Panc1 (cell line): ENCODE measurements at regions not wholly inside any gene's neighbourhood (a gene's known extent, or its start where the extent isn't known, plus 50 kb on each side); places are given as distances from the start of the nearest gene placed in this dataset.

Source experiments
- CTCF ChIP-seq: fragments of 450-650 bp; IDR thresholded peaks from 2 replicates; pipeline ENCODE4 v1.5.1; 2017; ENCODE audit warnings: mild to moderate bottlenecking
- POLR2AphosphoS5 ChIP-seq: IDR thresholded peaks from 2 replicates; pipeline ENCODE4 v1.6.1; 2012; ENCODE audit warnings: mild to moderate bottlenecking, low read depth, low read length, moderate library complexity
- SIN3A ChIP-seq: IDR thresholded peaks from 2 replicates; pipeline ENCODE4 v1.6.1; 2012; ENCODE audit warnings: low read depth, mild to moderate bottlenecking, low read length, moderate library complexity, borderline replicate concordance; ENCODE audit not compliant: insufficient read depth
- TCF7L2 ChIP-seq: IDR thresholded peaks from 2 replicates; pipeline ENCODE4 v1.6.1; 2011; ENCODE audit warnings: mild to moderate bottlenecking, low read depth, low read length, inconsistent platforms
- TF ChIP-seq, protein P1 (sequence below), 2 experiments: IDR thresholded peaks; 2 replicates each; pipeline ENCODE4 v1.6.1; 2011 to 2012; ENCODE audit warnings: low read depth in 2 of 2, control low read depth in 1 of 2, low read length in 1 of 2, mild to moderate bottlenecking in 1 of 2, moderate library complexity in 1 of 2; ENCODE audit not compliant: insufficient read depth in 1 of 2

DNA sequence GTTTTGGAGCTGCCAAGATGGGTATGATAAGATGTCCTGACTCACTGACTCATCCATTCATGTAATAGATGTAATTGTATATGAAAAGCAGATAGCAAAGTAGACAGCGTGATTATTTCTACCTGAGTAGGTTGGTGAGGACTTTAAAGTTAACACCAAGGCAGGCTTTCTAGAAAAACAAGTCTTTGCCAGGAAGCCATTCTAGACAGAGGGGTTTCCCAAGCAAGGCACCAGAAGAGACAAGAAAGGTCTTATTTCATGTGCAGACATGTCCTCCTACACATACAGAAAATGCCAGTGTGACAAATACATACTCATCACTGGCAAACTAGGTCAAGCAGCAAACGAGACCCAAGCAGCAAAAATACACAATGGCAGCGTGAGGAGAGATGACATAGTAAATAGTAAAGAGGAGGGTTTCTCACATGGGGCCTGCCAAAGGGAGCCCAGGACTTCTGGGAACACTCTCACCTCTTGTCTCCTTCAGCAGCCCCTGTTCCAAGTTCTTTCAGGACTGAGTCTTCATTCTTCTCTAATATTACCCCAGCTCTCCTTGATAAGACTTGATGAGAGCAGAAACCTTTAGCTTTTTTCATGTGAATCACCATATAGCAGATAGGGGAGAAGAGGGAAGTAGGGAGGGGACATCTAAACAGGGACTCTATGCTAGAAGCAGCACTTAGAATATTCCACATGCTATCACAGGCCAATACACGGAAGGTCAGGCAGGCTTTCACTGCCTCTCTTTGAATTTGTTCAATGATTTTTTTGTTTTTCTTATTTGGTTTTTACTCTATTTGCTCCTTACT lies 114.6 kb upstream of the ATP1B1 start:
- TF ChIP-seq CTCF (no peak), TCF7L2 (no peak), POLR2AphosphoS5 (no peak), SIN3A (no peak)
- TF ChIP-seq, protein P1, sequence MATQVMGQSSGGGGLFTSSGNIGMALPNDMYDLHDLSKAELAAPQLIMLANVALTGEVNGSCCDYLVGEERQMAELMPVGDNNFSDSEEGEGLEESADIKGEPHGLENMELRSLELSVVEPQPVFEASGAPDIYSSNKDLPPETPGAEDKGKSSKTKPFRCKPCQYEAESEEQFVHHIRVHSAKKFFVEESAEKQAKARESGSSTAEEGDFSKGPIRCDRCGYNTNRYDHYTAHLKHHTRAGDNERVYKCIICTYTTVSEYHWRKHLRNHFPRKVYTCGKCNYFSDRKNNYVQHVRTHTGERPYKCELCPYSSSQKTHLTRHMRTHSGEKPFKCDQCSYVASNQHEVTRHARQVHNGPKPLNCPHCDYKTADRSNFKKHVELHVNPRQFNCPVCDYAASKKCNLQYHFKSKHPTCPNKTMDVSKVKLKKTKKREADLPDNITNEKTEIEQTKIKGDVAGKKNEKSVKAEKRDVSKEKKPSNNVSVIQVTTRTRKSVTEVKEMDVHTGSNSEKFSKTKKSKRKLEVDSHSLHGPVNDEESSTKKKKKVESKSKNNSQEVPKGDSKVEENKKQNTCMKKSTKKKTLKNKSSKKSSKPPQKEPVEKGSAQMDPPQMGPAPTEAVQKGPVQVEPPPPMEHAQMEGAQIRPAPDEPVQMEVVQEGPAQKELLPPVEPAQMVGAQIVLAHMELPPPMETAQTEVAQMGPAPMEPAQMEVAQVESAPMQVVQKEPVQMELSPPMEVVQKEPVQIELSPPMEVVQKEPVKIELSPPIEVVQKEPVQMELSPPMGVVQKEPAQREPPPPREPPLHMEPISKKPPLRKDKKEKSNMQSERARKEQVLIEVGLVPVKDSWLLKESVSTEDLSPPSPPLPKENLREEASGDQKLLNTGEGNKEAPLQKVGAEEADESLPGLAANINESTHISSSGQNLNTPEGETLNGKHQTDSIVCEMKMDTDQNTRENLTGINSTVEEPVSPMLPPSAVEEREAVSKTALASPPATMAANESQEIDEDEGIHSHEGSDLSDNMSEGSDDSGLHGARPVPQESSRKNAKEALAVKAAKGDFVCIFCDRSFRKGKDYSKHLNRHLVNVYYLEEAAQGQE (IDR thresholded peaks at IDR 0.05; ENCODE audit: insufficient read depth in 1 of 2, low read depth in 2 of 2, low read length in 1 of 2) = no peak
